ENCODE measurements at regions not wholly inside any gene's neighbourhood (a gene's known extent, or its start where the extent isn't known, plus 50 kb on each side); places are given as distances from the start of the nearest gene placed in this dataset.
"Not testable (repeated sequence)": the region's sequence is repeated elsewhere in the genome, so short reads cannot be mapped to it uniquely, and the experiment has no call there.

DNA sequence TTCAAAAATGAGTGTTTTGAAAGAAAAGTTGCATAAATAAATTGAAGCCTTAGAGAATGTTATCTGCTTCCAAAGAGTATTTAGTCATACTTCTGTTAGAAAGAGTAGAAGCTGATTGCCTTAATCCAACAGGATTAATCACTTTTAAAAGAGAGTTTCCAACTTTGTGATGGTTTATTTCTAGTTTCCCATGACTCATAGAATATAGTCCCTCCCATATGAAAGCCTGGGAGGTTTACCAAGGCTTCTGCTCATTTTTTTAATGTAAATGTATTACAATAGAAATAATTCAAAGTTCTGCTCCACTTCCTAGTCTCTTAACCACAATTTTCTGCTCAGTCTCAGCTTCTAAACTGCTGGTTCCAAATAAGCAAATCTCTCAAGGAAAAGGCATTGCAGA lies 118.0 kb upstream of the IRAK1BP1 start:
- H3K27me3 Mint-ChIP-seq (ENCODE audit: low read depth): no peaks in the 10 kb centered on the region
- DNase-seq (no peak), ATAC-seq (no peak)
- POLR2A ChIA-PET: no interaction called here
- CTCF ChIA-PET: no interaction called here
- no peaks in the 10 kb centered on the region for H3K4me1 Mint-ChIP-seq (ENCODE audit: low read depth)
- H3K36me3 Mint-ChIP-seq (ENCODE audit: low read depth): no peaks in the 10 kb centered on the region
- no peak overlapping the region for H3K27ac Mint-ChIP-seq
- H3K9me3 Mint-ChIP-seq (ENCODE audit: insufficient read depth): peaks cover 5% of the 10 kb centered on the region
- H3K4me3 Mint-ChIP-seq: no peak overlapping the region

DNA sequence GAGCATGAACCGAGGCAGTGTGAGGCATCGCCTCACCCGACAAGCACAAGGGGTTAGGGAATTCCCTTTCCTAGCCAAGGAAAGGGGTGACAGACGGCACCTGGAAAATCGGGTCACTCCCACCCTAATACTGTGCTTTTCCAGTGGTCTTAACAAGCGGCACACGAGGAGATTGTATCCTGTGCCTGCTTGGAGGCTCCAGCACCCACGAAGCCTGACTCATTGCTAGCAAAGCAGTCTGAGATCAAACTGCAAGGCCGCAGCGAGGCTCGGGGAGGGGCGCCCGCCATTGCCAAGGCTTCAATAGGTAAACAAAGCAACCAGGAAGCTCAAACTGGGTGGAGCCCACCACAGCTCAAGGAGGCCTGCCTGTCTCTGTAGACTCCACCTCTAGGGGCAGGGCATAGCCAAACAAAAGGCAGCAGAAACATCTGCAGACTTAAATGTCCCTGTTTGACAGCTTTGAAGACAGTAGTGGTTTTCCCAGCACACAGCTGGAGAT lies 109.0 kb upstream of the IRAK1BP1 start:
- H3K4me1 Mint-ChIP-seq (ENCODE audit: low read depth); DNase-seq; H3K36me3 Mint-ChIP-seq (ENCODE audit: low read depth); H3K4me3 Mint-ChIP-seq; H3K27ac Mint-ChIP-seq; H3K9me3 Mint-ChIP-seq (ENCODE audit: insufficient read depth); POLR2A ChIA-PET; H3K27me3 Mint-ChIP-seq (ENCODE audit: low read depth); CTCF ChIA-PET; ATAC-seq: not testable (repeated sequence)

DNA sequence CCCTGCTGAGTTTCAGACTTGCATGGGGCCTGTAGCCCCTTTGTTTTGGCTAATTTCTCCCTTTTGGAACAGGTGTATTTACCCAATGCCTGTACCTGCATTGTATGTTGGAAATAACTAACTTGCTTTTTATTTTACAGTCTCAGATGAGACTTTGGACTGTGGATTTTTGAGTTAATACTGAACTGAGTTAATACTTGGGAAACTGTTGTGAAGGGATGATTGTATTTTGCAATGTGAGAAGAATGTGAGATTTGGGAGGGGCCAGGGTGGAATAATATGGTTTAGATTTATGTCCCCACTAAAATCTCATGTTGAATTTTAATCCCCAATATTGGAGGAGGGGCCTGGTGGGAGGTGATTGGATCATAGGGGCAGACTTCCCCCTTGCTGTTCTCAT lies 99.1 kb upstream of the IRAK1BP1 start:
- Mint-ChIP-seq H3K27ac (no peak overlapping the region), H3K4me3 (no peak overlapping the region), H3K36me3 (ENCODE audit: low read depth) (no peaks in the 10 kb centered on the region), H3K9me3 (ENCODE audit: insufficient read depth) (no peaks in the 10 kb centered on the region), H3K27me3 (ENCODE audit: low read depth) (no peaks in the 10 kb centered on the region), H3K4me1 (ENCODE audit: low read depth) (no peaks in the 10 kb centered on the region)
- ChIA-PET CTCF (no interaction called here), POLR2A (no interaction called here)
- ATAC-seq: no peak
- DNase-seq: no peak

DNA sequence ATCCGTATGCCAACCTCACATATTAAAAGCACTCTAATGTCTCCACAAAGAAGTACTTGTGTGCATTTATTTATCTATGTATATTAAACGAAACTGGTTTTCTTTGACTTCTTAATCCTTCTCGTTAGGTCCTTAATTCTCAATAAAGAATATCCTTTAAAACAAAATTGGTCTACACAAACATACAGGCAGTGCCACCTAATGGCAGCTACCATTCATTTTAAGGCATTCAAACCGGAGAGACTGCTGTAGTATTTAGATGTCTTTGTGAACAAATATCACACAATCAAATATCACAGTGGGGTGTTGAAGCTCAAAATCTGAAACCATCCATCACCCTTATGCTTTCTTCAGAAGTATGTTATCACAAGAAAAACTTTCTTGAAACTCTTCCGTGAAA lies 96.6 kb upstream of the IRAK1BP1 start:
- H3K27ac Mint-ChIP-seq: no peak overlapping the region
- H3K4me3 Mint-ChIP-seq: no peak overlapping the region
- H3K9me3 Mint-ChIP-seq (ENCODE audit: insufficient read depth): no peaks in the 10 kb centered on the region
- ATAC-seq (no peak), DNase-seq (no peak)
- H3K36me3 Mint-ChIP-seq (ENCODE audit: low read depth): no peaks in the 10 kb centered on the region
- ChIA-PET POLR2A (no interaction called here), CTCF (no interaction called here)
- no peaks in the 10 kb centered on the region for H3K4me1 Mint-ChIP-seq (ENCODE audit: low read depth)
- H3K27me3 Mint-ChIP-seq (ENCODE audit: low read depth): no peaks in the 10 kb centered on the region

DNA sequence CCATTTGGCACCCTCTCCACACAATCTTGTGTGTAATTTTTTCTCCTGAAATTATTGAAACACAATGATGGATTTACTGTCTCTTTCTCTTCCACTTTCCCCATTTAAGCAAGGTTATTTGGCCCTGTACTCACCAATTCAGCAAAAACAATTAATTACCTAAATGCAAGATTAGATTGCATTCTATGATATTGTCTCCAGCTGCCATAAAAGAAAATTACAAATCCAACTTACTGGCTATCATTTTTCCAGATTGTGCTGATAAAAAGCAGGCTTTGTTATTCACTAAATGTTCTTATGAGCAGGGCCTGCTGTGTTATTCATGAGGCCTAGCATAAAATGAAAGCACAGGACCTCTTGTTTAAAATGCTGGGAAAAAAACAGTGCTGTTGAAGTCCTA lies 95.8 kb upstream of the IRAK1BP1 start:
- Mint-ChIP-seq H3K4me1 (ENCODE audit: low read depth) (no peaks in the 10 kb centered on the region), H3K4me3 (no peak overlapping the region), H3K9me3 (ENCODE audit: insufficient read depth) (no peaks in the 10 kb centered on the region), H3K27ac (no peak overlapping the region), H3K36me3 (ENCODE audit: low read depth) (no peaks in the 10 kb centered on the region), H3K27me3 (ENCODE audit: low read depth) (no peaks in the 10 kb centered on the region)
- ATAC-seq (no peak), DNase-seq (no peak)
- CTCF ChIA-PET: no interaction called here
- POLR2A ChIA-PET: no interaction called here

DNA sequence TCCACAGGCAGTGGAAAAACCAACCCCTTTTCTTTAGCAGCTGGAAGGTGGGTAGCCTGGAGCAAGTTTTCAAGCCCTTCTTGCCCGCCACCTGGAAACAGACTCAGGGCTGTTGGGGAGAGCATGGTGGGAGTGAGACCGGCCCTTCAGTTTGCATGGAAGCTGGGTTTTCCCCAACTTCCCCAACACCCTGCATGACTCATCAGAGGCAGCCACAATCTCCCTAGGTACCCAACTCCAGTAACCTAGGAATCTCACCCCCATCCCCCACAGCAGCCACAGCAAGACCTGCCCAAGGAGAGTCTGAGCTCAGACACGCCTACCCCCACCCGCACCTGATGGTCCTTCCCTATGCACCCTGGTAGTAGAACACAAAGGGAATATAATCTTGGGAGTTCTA lies 86.3 kb upstream of the IRAK1BP1 start:
- H3K4me1 Mint-ChIP-seq (ENCODE audit: low read depth): no peaks in the 10 kb centered on the region
- H3K27ac Mint-ChIP-seq: no peak overlapping the region
- ATAC-seq (no peak), DNase-seq (no peak)
- CTCF ChIA-PET: no interaction called here
- no peaks in the 10 kb centered on the region for H3K36me3 Mint-ChIP-seq (ENCODE audit: low read depth)
- POLR2A ChIA-PET: no interaction called here
- H3K27me3 Mint-ChIP-seq (ENCODE audit: low read depth): no peaks in the 10 kb centered on the region
- no peak overlapping the region for H3K4me3 Mint-ChIP-seq
- no peaks in the 10 kb centered on the region for H3K9me3 Mint-ChIP-seq (ENCODE audit: insufficient read depth)

DNA sequence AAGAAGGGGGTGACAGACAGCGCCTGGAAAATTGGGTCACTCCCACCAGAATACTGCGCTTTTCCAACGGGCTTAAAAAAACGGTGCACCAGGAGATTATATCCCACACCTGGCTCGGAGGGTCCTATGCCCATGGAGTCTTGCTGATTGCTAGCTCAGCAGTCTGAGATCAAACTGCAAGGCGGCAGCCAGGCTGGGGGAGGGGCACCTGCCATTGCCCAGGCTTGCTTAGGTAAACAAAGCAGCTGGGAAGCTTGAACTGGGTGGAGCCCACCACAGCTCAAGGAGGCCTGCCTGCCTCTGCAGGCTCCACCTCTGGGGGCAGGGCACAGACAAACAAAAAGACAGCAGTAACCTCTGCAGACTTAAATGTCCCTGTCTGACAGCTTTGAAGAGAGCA lies 84.0 kb upstream of the IRAK1BP1 start:
- H3K27me3 Mint-ChIP-seq (ENCODE audit: low read depth); POLR2A ChIA-PET; CTCF ChIA-PET; H3K4me3 Mint-ChIP-seq; H3K27ac Mint-ChIP-seq; H3K36me3 Mint-ChIP-seq (ENCODE audit: low read depth); H3K4me1 Mint-ChIP-seq (ENCODE audit: low read depth); DNase-seq; H3K9me3 Mint-ChIP-seq (ENCODE audit: insufficient read depth); ATAC-seq: not testable (repeated sequence)

DNA sequence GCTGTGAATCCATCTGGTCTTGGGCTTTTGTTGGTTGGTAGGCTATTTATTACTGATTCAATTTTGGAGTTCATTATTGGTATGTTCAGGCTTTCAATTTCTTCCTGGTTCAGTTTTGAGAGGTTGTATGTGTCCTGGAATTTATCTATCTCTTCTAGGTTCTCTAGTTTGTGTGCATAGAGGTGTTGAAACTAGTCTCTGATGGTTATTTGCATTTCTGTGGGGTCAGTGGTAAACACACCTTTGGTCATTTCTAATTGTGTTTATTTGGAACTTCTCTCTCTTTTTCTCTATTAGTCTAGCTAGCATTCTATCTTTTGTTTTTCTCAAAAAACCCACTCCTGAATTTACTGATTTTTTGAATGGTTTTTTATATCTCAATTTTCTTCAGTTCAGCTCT lies 70.1 kb upstream of the IRAK1BP1 start:
- ChIA-PET POLR2A (no interaction called here), CTCF (no interaction called here)
- Mint-ChIP-seq H3K27me3 (ENCODE audit: low read depth) (no peaks in the 10 kb centered on the region), H3K27ac (no peak overlapping the region), H3K4me3 (no peak overlapping the region), H3K9me3 (ENCODE audit: insufficient read depth) (peaks cover 4% of the 10 kb centered on the region), H3K4me1 (ENCODE audit: low read depth) (no peaks in the 10 kb centered on the region), H3K36me3 (ENCODE audit: low read depth) (no peaks in the 10 kb centered on the region)
- no peak for DNase-seq
- ATAC-seq: no peak

DNA sequence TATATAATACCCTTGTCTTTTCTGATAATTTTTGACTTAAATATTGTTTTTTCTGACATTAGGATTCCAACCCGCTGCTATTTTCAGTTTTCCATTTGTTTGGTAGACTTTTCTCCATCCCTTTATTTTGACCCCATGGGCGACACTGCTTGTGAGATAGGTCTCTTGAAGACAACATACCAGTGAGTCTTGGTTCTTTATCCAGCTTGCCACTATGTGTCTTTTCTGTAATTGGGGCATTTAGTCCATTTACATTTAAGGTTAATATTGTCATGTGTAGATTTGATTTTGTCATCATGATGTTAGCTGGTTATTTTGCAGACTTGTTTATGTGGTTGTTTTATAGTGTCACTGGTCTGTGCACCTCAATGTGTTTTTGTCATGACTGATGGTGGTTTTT lies 67.7 kb upstream of the IRAK1BP1 start:
- Mint-ChIP-seq H3K4me1 (ENCODE audit: low read depth) (no peaks in the 10 kb centered on the region), H3K4me3 (no peak overlapping the region), H3K27me3 (ENCODE audit: low read depth) (no peaks in the 10 kb centered on the region)

DNA sequence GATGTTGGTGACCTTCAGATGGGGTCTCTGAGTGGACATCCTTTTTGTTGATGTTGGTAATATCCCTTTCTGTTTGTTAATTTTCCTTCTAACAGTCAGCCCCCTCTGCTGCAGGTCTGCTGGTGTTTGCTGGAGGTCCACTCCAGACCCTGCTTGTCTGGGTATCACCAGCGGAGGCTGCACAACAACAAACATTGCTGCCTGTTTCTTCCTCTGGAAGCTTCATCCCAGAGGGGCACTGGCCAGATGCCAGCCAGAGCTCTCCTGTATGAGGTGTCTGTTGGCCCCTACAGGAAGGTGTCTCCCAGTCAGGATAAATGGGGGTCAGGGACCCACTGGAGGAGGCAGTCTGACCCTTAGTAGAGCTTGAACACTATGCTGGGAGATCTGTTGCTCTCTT lies 60.6 kb upstream of the IRAK1BP1 start:
- DNase-seq; POLR2A ChIA-PET; H3K27me3 Mint-ChIP-seq (ENCODE audit: low read depth); ATAC-seq; H3K4me1 Mint-ChIP-seq (ENCODE audit: low read depth); H3K9me3 Mint-ChIP-seq (ENCODE audit: insufficient read depth); CTCF ChIA-PET; H3K4me3 Mint-ChIP-seq; H3K27ac Mint-ChIP-seq; H3K36me3 Mint-ChIP-seq (ENCODE audit: low read depth): not testable (repeated sequence)

More for the DNA sequence above, 67.7 kb upstream of the IRAK1BP1 start:
- Mint-ChIP-seq H3K9me3 (ENCODE audit: insufficient read depth) (peaks cover 4% of the 10 kb centered on the region), H3K36me3 (ENCODE audit: low read depth) (no peaks in the 10 kb centered on the region), H3K27ac (no peak overlapping the region)
- ATAC-seq: no peak
- no peak for DNase-seq
- ChIA-PET POLR2A (no interaction called here), CTCF (no interaction called here)

DNA sequence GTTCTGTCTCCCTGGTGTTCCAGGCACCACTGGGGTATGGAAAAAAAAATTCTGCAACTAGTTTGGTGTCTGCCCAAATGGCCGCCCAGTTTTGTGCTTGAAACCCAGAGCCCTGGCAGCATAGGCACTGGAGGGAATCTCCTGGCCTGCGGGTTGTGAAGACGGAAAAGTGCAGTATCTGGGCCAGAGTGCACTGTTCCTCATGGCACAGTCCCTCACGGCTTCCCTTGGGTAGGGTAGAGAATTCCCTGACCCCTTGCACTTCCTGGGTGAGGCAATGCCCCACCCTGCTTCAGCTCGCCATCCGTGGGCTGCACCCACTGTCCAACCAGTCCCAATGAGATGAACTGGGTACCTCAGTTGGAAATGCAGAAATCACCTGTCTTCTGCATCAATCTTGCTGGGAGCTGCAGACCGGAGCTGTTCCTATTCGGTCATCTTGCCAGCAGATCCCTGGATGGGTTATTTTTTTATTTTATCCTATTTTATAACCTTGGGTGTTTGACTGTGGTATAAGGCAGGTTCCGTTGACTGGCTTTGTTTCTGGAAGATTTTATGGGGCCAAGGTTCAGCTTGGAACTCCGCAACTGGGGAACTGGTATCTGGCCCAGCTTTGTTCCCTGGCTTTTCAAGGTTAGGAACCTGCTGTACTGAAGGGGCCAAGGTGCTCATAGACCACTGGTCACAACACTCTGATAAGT lies 59.5 kb upstream of the IRAK1BP1 start:
- H3K4me3 Mint-ChIP-seq; CTCF ChIA-PET; H3K27ac Mint-ChIP-seq; H3K27me3 Mint-ChIP-seq (ENCODE audit: low read depth); ATAC-seq; H3K36me3 Mint-ChIP-seq (ENCODE audit: low read depth); H3K9me3 Mint-ChIP-seq (ENCODE audit: insufficient read depth); H3K4me1 Mint-ChIP-seq (ENCODE audit: low read depth); DNase-seq: not testable (repeated sequence)
- POLR2A ChIA-PET: interaction anchor here (0.6 kb wide), 1 partner anchor 40 kb away, joined by 3 read pairs; no protein-coding TSS in a partner anchor

DNA sequence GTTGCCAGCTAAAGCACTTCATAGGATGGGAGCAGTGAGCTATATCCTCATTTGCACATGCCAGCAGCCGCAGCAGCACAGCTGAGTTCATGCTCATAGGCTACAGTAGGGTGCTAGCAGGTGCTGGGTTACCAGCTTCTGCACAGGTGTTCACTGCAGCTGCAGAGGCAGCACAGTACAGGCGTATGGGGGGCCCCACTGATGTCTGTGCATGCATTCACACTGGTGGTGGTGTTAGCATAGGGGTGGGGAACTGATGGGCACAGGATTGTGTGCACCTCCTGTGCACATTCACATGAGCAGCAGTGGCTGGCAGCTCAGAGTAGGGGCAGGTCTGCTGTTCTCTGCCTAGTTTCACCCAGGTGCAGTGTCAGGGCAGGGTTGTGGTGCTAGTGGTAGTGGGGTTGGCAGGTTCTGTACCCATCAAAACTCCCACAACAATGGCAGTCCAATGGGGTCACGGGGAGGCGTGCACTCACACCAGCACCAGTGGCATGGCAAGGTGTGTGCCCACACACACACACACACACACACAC lies 58.9 kb upstream of the IRAK1BP1 start:
- ATAC-seq: no peak
- ChIA-PET POLR2A (interaction anchor here (0.6 kb wide), 1 partner anchor 39 kb away, joined by 3 read pairs; no protein-coding TSS in a partner anchor), CTCF (no interaction called here)
- no peaks in the 10 kb centered on the region for H3K9me3 Mint-ChIP-seq (ENCODE audit: insufficient read depth)
- no peaks in the 10 kb centered on the region for H3K4me1 Mint-ChIP-seq (ENCODE audit: low read depth)
- no peak for DNase-seq
- no peaks in the 10 kb centered on the region for H3K27me3 Mint-ChIP-seq (ENCODE audit: low read depth)
- no peak overlapping the region for H3K4me3 Mint-ChIP-seq
- no peaks in the 10 kb centered on the region for H3K36me3 Mint-ChIP-seq (ENCODE audit: low read depth)
- H3K27ac Mint-ChIP-seq: no peak overlapping the region

DNA sequence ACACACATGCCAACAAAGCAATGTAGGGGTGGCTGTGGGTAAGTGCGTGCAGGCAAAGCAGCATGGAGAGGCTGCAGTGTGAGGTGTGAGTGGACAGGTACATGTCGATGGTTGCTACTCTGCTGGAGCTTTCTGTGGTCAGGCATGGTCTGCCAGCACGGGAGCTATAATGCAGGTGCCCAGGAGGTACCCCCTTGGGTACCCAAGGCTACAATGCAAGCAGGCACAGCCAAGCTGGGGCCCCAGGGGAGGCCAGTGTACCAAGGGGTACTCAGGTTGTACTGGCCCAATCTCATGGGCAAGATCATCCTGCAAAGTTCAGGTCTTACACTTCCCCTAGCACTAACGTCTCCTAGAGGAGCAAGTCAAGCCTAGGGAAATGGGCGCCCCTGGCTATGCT lies 58.4 kb upstream of the IRAK1BP1 start:
- no peaks in the 10 kb centered on the region for H3K9me3 Mint-ChIP-seq (ENCODE audit: insufficient read depth)
- H3K4me1 Mint-ChIP-seq (ENCODE audit: low read depth): no peaks in the 10 kb centered on the region
- H3K36me3 Mint-ChIP-seq (ENCODE audit: low read depth): no peaks in the 10 kb centered on the region
- H3K27ac Mint-ChIP-seq: no peak overlapping the region
- POLR2A ChIA-PET: no interaction called here
- CTCF ChIA-PET: no interaction called here
- H3K4me3 Mint-ChIP-seq: no peak overlapping the region
- DNase-seq (no peak), ATAC-seq (no peak)
- H3K27me3 Mint-ChIP-seq (ENCODE audit: low read depth): no peaks in the 10 kb centered on the region

All from activated CD8-positive, alpha-beta T cell treated with anti-CD3 and anti-CD28 coated beads, Interleukin-2, amount 10 ng/mL, durations not matched to agents 7 days and 5 days (primary cell).